ENCODE measurements at regions not wholly inside any gene's neighbourhood (a gene's known extent, or its start where the extent isn't known, plus 50 kb on each side); places are given as distances from the start of the nearest gene placed in this dataset.

GRCh38 chr10:44260286-44260928 is 124.5 kb downstream of the CXCL12 start:
- DNase-seq (ENCODE audit: low read depth in 1 of 2, low spot score in 1 of 2) (no peak), FAIRE-seq (no peak), ATAC-seq (no peak)
- no peak overlapping the region for H3K4me3 ChIP-seq
- ChIA-PET CTCF (no interaction called here), POLR2A (no interaction called here)
- H3K9me3 ChIP-seq = no peaks in the 10 kb centered on the region
- TF ChIP-seq FOXS1 (CRISPR knock-in tag; IDR thresholded peaks at IDR 0.05) = no peak
- TF ChIP-seq PBX3 (IDR thresholded peaks at IDR 0.05) = no peak
- TF ChIP-seq TP53 (CRISPR knock-in tag; IDR thresholded peaks at IDR 0.05) = no peak
- no peak for TF ChIP-seq NR3C1 (IDR thresholded peaks at IDR 0.05)
- TF ChIP-seq ZC3H11A (IDR thresholded peaks at IDR 0.05) = no peak
- no peak for TF ChIP-seq KDM1A (IDR thresholded peaks at IDR 0.05; ENCODE audit: low read depth)
- no peak for TF ChIP-seq FOSL2 (IDR thresholded peaks at IDR 0.05)
- no peak for TF ChIP-seq FOSL2 (CRISPR knock-in tag; IDR thresholded peaks at IDR 0.05)
- TF ChIP-seq ZNF302 (CRISPR knock-in tag; IDR thresholded peaks at IDR 0.05) = no peak
- TF ChIP-seq ATOH8 (CRISPR knock-in tag; IDR thresholded peaks at IDR 0.05; ENCODE audit: low read depth) = no peak
- no peak for TF ChIP-seq BCL3 (IDR thresholded peaks at IDR 0.05)
- no peak overlapping the region for H3K27ac ChIP-seq
- H3K4me2 ChIP-seq = no peak overlapping the region
- WGBS (ENCODE audit: missing lambda C conversion rate) = 9% methylated on average over 5 of the region's 13 CpGs
- H3K4me1 ChIP-seq = no peaks in the 10 kb centered on the region

GRCh38 chr10:44259090-44259874 is 125.6 kb downstream of the CXCL12 start:
- FAIRE-seq (no peak), DNase-seq (ENCODE audit: low read depth in 1 of 2, low spot score in 1 of 2) (no peak), ATAC-seq (no peak)
- Histone ChIP-seq H3K27ac (no peak overlapping the region), H3K4me3 (no peak overlapping the region), H3K9me3 (no peaks in the 10 kb centered on the region), H3K4me2 (no peak overlapping the region), H3K4me1 (no peaks in the 10 kb centered on the region; the same call in 2 of the 3 replicates)
- POLR2A ChIA-PET = no interaction called here
- WGBS (ENCODE audit: missing lambda C conversion rate) = 19% methylated on average over 7 of the region's 7 CpGs
- TF ChIP-seq MAZ (IDR thresholded peaks at IDR 0.05; ENCODE audit: borderline replicate concordance, low read depth, low read length) = no peak
- no peak for TF ChIP-seq POLR2AphosphoS2 (conservative IDR thresholded peaks at IDR 0.05; ENCODE audit: low read length)
- no peak for TF ChIP-seq NPAS2 (CRISPR knock-in tag; IDR thresholded peaks at IDR 0.05; ENCODE audit: borderline replicate concordance)
- no peak for TF ChIP-seq EHF (CRISPR knock-in tag; IDR thresholded peaks at IDR 0.05)
- no peak for TF ChIP-seq NR3C1 (IDR thresholded peaks at IDR 0.05)
- TF ChIP-seq HMGXB4 (CRISPR knock-in tag; IDR thresholded peaks at IDR 0.05; ENCODE audit: borderline replicate concordance) = no peak
- TF ChIP-seq CHD4 (IDR thresholded peaks at IDR 0.05; ENCODE audit: borderline replicate concordance) = no peak
- no peak for TF ChIP-seq NFE2L2 (conservative IDR thresholded peaks at IDR 0.05; ENCODE audit: low read length)
- no peak for TF ChIP-seq MAX (IDR thresholded peaks at IDR 0.05)
- no peak for TF ChIP-seq HEYL (CRISPR knock-in tag; IDR thresholded peaks at IDR 0.05)
- TF ChIP-seq HOXB5 (CRISPR knock-in tag; IDR thresholded peaks at IDR 0.05) = no peak
- TF ChIP-seq CBX2 (IDR thresholded peaks at IDR 0.05; ENCODE audit: borderline replicate concordance, low read depth) = no peak
- no peak for TF ChIP-seq EP300 (IDR thresholded peaks at IDR 0.05)
- no peak for TF ChIP-seq FOSB (CRISPR knock-in tag; IDR thresholded peaks at IDR 0.05)
- no peak for TF ChIP-seq HOXB13 (CRISPR knock-in tag; IDR thresholded peaks at IDR 0.05; ENCODE audit: low read depth)
- no peak for TF ChIP-seq ESRRA (IDR thresholded peaks at IDR 0.05; ENCODE audit: borderline replicate concordance, low read length)
- TF ChIP-seq ZNF302 (CRISPR knock-in tag; IDR thresholded peaks at IDR 0.05) = no peak
- no peak for TF ChIP-seq USF2 (IDR thresholded peaks at IDR 0.05)
- TF ChIP-seq ZC3H11A (IDR thresholded peaks at IDR 0.05) = no peak
- TF ChIP-seq POLR2A (IDR thresholded peaks at IDR 0.05; ENCODE audit: low read length) = no peak
- CTCF ChIA-PET = no interaction called here
